ENCODE measurements at regions not wholly inside any gene's neighbourhood (a gene's known extent, or its start where the extent isn't known, plus 50 kb on each side); places are given as distances from the start of the nearest gene placed in this dataset.

- TF ChIP-seq CTCF (IDR thresholded peaks at IDR 0.05): no peak
- TF ChIP-seq POLR2A (IDR thresholded peaks at IDR 0.05): no peak
Observed at GRCh38 chr6:132054525-132054924, 103.4 kb upstream of the CCN2 start.
